HepG2 (cell line): ENCODE measurements at regions not wholly inside any gene's neighbourhood (a gene's known extent, or its start where the extent isn't known, plus 50 kb on each side); places are given as distances from the start of the nearest gene placed in this dataset.

Experiments used
- ATAC-seq: fragments of 200-7000 bp; cut with Tn5 transposase; 3 replicates; pipeline ENCODE4 v1.9.1; 2020; ENCODE audit warnings: mild to moderate bottlenecking, moderate library complexity
- BruUV-seq: library from RNA; stranded (reverse); fragments of 400-500 nt; replicated peaks from 2 replicates; lab custom pipeline; 2021; lab: Mats Ljungman, UMichigan
- CTCF ChIA-PET: fragments of 300-600 bp; formaldehyde crosslinking; extraction: SDS; loops from one replicate; lab custom pipeline; 2021; ENCODE audit warnings: low total read pairs, inconsistent platforms, low intra/inter-chr PET ratio; lab: Yijun Ruan, JAX
- POLR2A ChIA-PET: fragments of 350-600 bp; sonication (Branson Sonifier 250); formaldehyde crosslinking; loops from one replicate; lab custom pipeline; 2020; ENCODE audit warnings: antibody characterized with exemption, inconsistent platforms; lab: Yijun Ruan, JAX
- DNase-seq: peaks from one replicate; pipeline ENCODE4 v3.0.0-alpha.2; 2015; ENCODE audit warnings: low spot score
- FAIRE-seq: peaks from 3 replicates; lab custom pipeline; 2011; peaks lifted over from hg19 to GRCh38; lab: Jason Lieb, UNC
- H2AFZ ChIP-seq: one replicate; pipeline ENCODE4 v1.6.1; 2011; ENCODE audit warnings: low read length, inconsistent platforms
- H3K27ac ChIP-seq: fragments of 300-600 bp; 3 replicates; pipeline ENCODE4 v1.8.0; 2011; ENCODE audit warnings: mixed run types, mild to moderate bottlenecking, mixed read lengths, low read length, inconsistent platforms; ENCODE audit not compliant: insufficient read depth; ENCODE audit errors: extremely low read length
- H3K27me3 ChIP-seq, 2 experiments: fragments of 200-600 bp in 1 of 2; 2 replicates in 1 of 2; 3 replicates in 1 of 2; pipeline versions ENCODE4 v1.6.0 to v1.8.0; 2011; ENCODE audit warnings: low read length in 2 of 2, mild to moderate bottlenecking in 2 of 2, moderate library complexity in 2 of 2, inconsistent platforms in 1 of 2; ENCODE audit not compliant: insufficient read depth in 2 of 2, control insufficient read depth in 1 of 2
- H3K36me3 ChIP-seq, 2 experiments: fragments of 200-600 bp in 1 of 2; replicated peaks in 1 of 2; 2 replicates in 1 of 2; 3 replicates in 1 of 2; pipeline versions ENCODE4 v1.5.1 to v1.8.0; 2011; ENCODE audit warnings: low read length in 2 of 2, inconsistent platforms in 1 of 2; ENCODE audit not compliant: insufficient read depth in 2 of 2, control insufficient read depth in 1 of 2
- H3K4me1 ChIP-seq: 2 replicates; pipeline ENCODE4 v1.5.1; 2012; ENCODE audit warnings: low read length, inconsistent platforms; ENCODE audit not compliant: insufficient read depth
- H3K4me2 ChIP-seq: 2 replicates; pipeline ENCODE4 v1.6.0; 2011; ENCODE audit warnings: low read depth, low read length, inconsistent platforms
- H3K4me3 ChIP-seq, 3 experiments: fragments of 200-600 bp in 1 of 3; sonication (generic), shearing (Covaris generic) in 1 of 3; replicated peaks in 1 of 3; 2 replicates each; pipeline ENCODE4 v1.5.1; 2011 to 2016; ENCODE audit warnings: low read length in 3 of 3, inconsistent platforms in 2 of 3, low read depth in 2 of 3, mild to moderate bottlenecking in 2 of 3, control low read depth in 1 of 3, mixed read lengths in 1 of 3; ENCODE audit not compliant: insufficient read depth in 1 of 3
- H3K79me2 ChIP-seq: one replicate; pipeline ENCODE4 v1.6.1; 2011; ENCODE audit warnings: low read length, inconsistent platforms; ENCODE audit not compliant: insufficient read depth
- H3K9ac ChIP-seq: 2 replicates; pipeline ENCODE4 v1.6.0; 2011; ENCODE audit warnings: mild to moderate bottlenecking, low read depth, low read length, inconsistent platforms; ENCODE audit not compliant: insufficient read depth
- H3K9me3 ChIP-seq: 2 replicates; pipeline ENCODE4 v1.5.1; 2012; ENCODE audit warnings: mild to moderate bottlenecking, low read length
- H4K20me1 ChIP-seq: 2 replicates; pipeline ENCODE4 v1.6.0; 2011; ENCODE audit warnings: inconsistent platforms, mild to moderate bottlenecking, low read length, moderate library complexity; ENCODE audit not compliant: insufficient read depth
- JUNB ChIP-seq: sonication (generic); formaldehyde crosslinking; IDR thresholded peaks from 2 replicates; pipeline ENCODE4 v1.8.0; 2022; ENCODE audit warnings: missing genetic modification reagents, mild to moderate bottlenecking, borderline replicate concordance
- KAT7 ChIP-seq: IDR thresholded peaks from 2 replicates; pipeline ENCODE4 v1.6.1; 2018; ENCODE audit warnings: borderline replicate concordance, missing compliant biosample characterization
- MTA3 ChIP-seq: sonication (generic); formaldehyde crosslinking; IDR thresholded peaks from 2 replicates; pipeline ENCODE4 v1.4.0; 2020; ENCODE audit warnings: missing genetic modification reagents
- RARA ChIP-seq: IDR thresholded peaks from 2 replicates; pipeline ENCODE4 v1.6.1; 2016; ENCODE audit warnings: missing genetic modification reagents, missing compliant biosample characterization
- REL ChIP-seq: sonication (generic); formaldehyde crosslinking; conservative IDR thresholded peaks from 2 replicates; pipeline ENCODE4 v1.8.0; 2022; ENCODE audit warnings: mild to moderate bottlenecking, missing genetic modification reagents, moderate library complexity
- TP53 ChIP-seq: sonication (generic); formaldehyde crosslinking; conservative IDR thresholded peaks from 2 replicates; pipeline ENCODE4 v1.4.0; 2020; ENCODE audit warnings: missing genetic modification reagents
- TRAFD1 ChIP-seq: sonication (generic); formaldehyde crosslinking; IDR thresholded peaks from 2 replicates; pipeline ENCODE4 v1.5.1; 2020; ENCODE audit warnings: missing genetic modification reagents, mild to moderate bottlenecking, borderline replicate concordance
- ZNF20 ChIP-seq: sonication (generic); formaldehyde crosslinking; IDR thresholded peaks from 2 replicates; pipeline ENCODE4 v1.4.0; 2020; ENCODE audit warnings: mild to moderate bottlenecking, moderate library complexity, missing genetic modification reagents
- ZNF350 ChIP-seq: sonication (generic); formaldehyde crosslinking; IDR thresholded peaks from 2 replicates; pipeline ENCODE4 v1.4.0; 2020; ENCODE audit warnings: mild to moderate bottlenecking, low read depth, missing genetic modification reagents, borderline replicate concordance
- ZNF549 ChIP-seq: sonication (generic); formaldehyde crosslinking; IDR thresholded peaks from 2 replicates; pipeline ENCODE4 v1.5.0; 2020; ENCODE audit warnings: missing genetic modification reagents
- WGBS: methylation state at CpG from one replicate; pipeline ENCODE4 v1.1.6; 2017; ENCODE audit warnings: low lambda C conversion rate; 5-methylcytosine and 5-hydroxymethylcytosine counted together
- in situ Hi-C: cut with HindIII; loops from 2 replicates; pipeline ENCODE4 v1.10.0; 2017; ENCODE audit warnings: low pct_unique_long_range_greater_than_20kb; ENCODE audit not compliant: extremely low pct_ligation_motif_present
- intact Hi-C: fragments of 100-400 bp; cut with micrococcal nuclease; formaldehyde crosslinking; loops from one replicate; pipeline ENCODE4 v1.10.0; 2022; ENCODE audit not compliant: unreplicated experiment
- TF ChIP-seq, protein P1 (sequence below): sonication (generic); formaldehyde crosslinking; IDR thresholded peaks from 2 replicates; pipeline ENCODE4 v1.8.0; 2023; ENCODE audit warnings: mild to moderate bottlenecking, missing genetic modification reagents

DNA sequence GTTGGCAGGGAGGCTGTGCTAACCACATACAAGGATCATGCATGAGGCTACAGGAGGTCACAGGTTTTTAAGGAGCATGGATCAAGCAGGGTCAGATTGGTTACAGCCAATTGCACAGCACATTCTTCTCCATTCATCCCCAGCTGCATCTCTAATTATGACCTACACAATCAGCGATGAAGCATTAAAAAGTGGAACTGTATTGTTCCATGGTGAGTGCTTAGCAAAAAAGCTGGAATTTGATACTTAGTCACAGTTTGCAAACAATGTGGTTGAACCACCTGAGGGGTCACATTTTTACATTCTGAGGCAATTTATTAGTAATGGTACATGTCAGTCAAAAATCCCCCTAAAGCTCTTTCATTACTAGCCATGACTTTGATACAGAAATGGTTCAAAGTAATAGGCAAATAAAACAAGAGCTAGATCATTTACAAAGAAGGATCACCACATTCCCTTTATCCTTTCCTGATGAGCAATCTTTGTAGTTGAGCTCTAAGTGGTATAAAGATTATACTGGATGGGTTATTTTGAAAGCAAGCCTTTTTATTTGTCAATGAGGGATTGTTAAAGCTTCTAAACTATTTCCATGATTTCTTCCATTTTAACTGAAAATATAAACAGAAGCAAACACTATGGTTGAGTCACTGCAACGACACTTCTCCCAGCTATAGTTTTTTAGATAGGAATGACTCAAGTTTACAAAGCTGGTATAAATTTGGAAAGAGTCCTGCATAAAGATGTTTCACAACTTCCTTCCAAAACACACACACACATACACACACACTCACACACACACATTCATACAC is 217.8 kb upstream of the SEMA3A start:
- no peak overlapping the region for H3K9ac ChIP-seq
- intact Hi-C loops (no loop called here), in situ Hi-C loops (no loop called here)
- DNase-seq (peak; percentile 3), ATAC-seq (no peak), FAIRE-seq (no peak)
- H2AFZ ChIP-seq, result no peak overlapping the region
- WGBS, result 0% methylated on average over 2 of the region's 2 CpGs
- H3K27me3 ChIP-seq, result no peaks in the 10 kb centered on the region
- H3K4me3 ChIP-seq, result no peak overlapping the region
- H3K27ac ChIP-seq, result no peak overlapping the region
- H3K36me3 ChIP-seq, result no peaks in the 10 kb centered on the region
- no peaks in the 10 kb centered on the region for H3K9me3 ChIP-seq
- no peaks in the 10 kb centered on the region for H3K79me2 ChIP-seq
- H3K4me1 ChIP-seq, result no peaks in the 10 kb centered on the region
- BruUV-seq, result no TSS peak
- TF ChIP-seq JUNB (CRISPR knock-in tag), result no peak
- POLR2A ChIA-PET, result no interaction called here
- H4K20me1 ChIP-seq, result no peaks in the 10 kb centered on the region
- H3K4me2 ChIP-seq, result no peak overlapping the region
- CTCF ChIA-PET, result no interaction called here

DNA sequence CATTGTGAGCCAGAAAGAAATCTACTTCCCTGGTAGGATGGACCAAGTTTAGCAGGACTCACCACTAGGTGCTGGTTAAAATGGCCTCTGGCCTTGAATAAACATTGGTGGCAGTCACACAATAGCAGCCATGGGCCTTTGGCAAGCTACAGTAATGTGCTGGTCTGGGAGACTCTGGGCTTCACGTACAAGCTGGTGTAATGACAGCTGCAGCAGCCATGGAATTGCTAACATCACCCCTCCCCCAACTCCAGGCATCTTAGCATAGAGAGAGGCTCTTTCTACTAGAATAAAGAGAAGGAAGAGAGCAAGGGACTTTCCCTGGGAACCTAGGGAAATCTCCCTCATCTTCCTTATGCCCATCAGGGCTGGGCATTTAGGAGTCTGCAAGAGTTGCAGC is 205.1 kb upstream of the SEMA3A start:
- no peaks in the 10 kb centered on the region for H3K27me3 ChIP-seq
- H3K4me1 ChIP-seq, result no peaks in the 10 kb centered on the region
- no peak overlapping the region for H3K4me2 ChIP-seq
- H3K79me2 ChIP-seq, result no peaks in the 10 kb centered on the region
- no peak overlapping the region for H2AFZ ChIP-seq
- ATAC-seq (no peak), DNase-seq (no peak), FAIRE-seq (no peak)
- no peaks in the 10 kb centered on the region for H4K20me1 ChIP-seq
- CTCF ChIA-PET, result no interaction called here
- H3K36me3 ChIP-seq, result no peaks in the 10 kb centered on the region
- H3K9ac ChIP-seq, result no peak overlapping the region
- POLR2A ChIA-PET, result no interaction called here
- H3K9me3 ChIP-seq, result peaks cover 4% of the 10 kb centered on the region; the same call in 1 of the 2 replicates
- H3K4me3 ChIP-seq, result no peak overlapping the region
- in situ Hi-C loops, result no loop called here
- WGBS, result 0% methylated on average over 1 of the region's 1 CpG
- no TSS peak for BruUV-seq
- no peak overlapping the region for H3K27ac ChIP-seq
- intact Hi-C loops, result no loop called here
- no peak for TF ChIP-seq REL (CRISPR knock-in tag)
- no peak for TF ChIP-seq TP53
- no peak for TF ChIP-seq KAT7
- TF ChIP-seq, protein P1, sequence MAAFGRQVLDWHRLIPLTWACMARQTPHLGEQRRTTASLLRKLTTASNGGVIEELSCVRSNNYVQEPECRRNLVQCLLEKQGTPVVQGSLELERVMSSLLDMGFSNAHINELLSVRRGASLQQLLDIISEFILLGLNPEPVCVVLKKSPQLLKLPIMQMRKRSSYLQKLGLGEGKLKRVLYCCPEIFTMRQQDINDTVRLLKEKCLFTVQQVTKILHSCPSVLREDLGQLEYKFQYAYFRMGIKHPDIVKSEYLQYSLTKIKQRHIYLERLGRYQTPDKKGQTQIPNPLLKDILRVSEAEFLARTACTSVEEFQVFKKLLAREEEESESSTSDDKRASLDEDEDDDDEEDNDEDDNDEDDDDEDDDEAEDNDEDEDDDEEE, result no peak
- TF ChIP-seq TRAFD1 (CRISPR knock-in tag), result no peak
- no peak for TF ChIP-seq ZNF549 (CRISPR knock-in tag)
- TF ChIP-seq MTA3 (CRISPR knock-in tag), result no peak
- no peak for TF ChIP-seq RARA
- no peak for TF ChIP-seq ZNF350 (CRISPR knock-in tag)
- no peak for TF ChIP-seq ZNF20
